GM12878 (cell line): ENCODE measurements at regions not wholly inside any gene's neighbourhood (a gene's known extent, or its start where the extent isn't known, plus 50 kb on each side); places are given as distances from the start of the nearest gene placed in this dataset.

ENCODE experiments used
- BRCA1 ChIP-seq: IDR thresholded peaks from 2 replicates; pipeline ENCODE4 v1.6.1; 2011; ENCODE audit warnings: low read depth, low read length, improper control_type of control experiment
- JUNB ChIP-seq: IDR thresholded peaks from 2 replicates; pipeline ENCODE4 v1.6.1; 2016; ENCODE audit warnings: antibody characterized with exemption, mild to moderate bottlenecking
- MYB ChIP-seq: fragments of 150-350 bp; IDR thresholded peaks from 2 replicates; pipeline ENCODE4 v1.6.1; 2014; ENCODE audit warnings: mild to moderate bottlenecking, low read depth, low read length, borderline replicate concordance
- NFXL1 ChIP-seq: fragments of 450-650 bp; IDR thresholded peaks from 2 replicates; pipeline ENCODE4 v1.6.1; 2017; ENCODE audit warnings: antibody characterized with exemption, mild to moderate bottlenecking, borderline replicate concordance
- PRDM15 ChIP-seq: fragments of 450-650 bp; formaldehyde crosslinking; IDR thresholded peaks from 2 replicates; pipeline ENCODE4 v1.4.0; 2020; ENCODE audit warnings: mild to moderate bottlenecking, moderate library complexity
- SP1 ChIP-seq: IDR thresholded peaks from one replicate; pipeline ENCODE4 v1.6.1; 2011; ENCODE audit warnings: low read depth, low read length
- ZBTB11 ChIP-seq: fragments of 450-650 bp; formaldehyde crosslinking; IDR thresholded peaks from 2 replicates; pipeline ENCODE4 v1.5.0; 2022; ENCODE audit warnings: mild to moderate bottlenecking, missing genetic modification characterization

- TF ChIP-seq PRDM15 (CRISPR knock-in tag) (no peak), JUNB (no peak), ZBTB11 (CRISPR knock-in tag) (no peak), BRCA1 (no peak), SP1 (no peak), MYB (no peak), NFXL1 (no peak)
- TF ChIP-seq, all 136 proteins: peak for 0
Measured at GRCh38 chr14:101009531-101009930, 106.0 kb upstream of the RTL1 start (continued).
